Activated naive CD4-positive, alpha-beta T cell treated with anti-CD3 and anti-CD28 coated beads, Interleukin-2, amount 10 ng/mL, durations not matched to agents 7 days and 5 days (primary cell): ENCODE measurements at regions not wholly inside any gene's neighbourhood (a gene's known extent, or its start where the extent isn't known, plus 50 kb on each side); places are given as distances from the start of the nearest gene placed in this dataset.

ENCODE experiments used
- CTCF ChIA-PET: fragments of 350-600 bp; sonication (Branson Sonifier 250); formaldehyde crosslinking; loops from one replicate; lab custom pipeline; 2021; ENCODE audit warnings: antibody characterized with exemption; lab: Charles Lee
- DNase-seq: peaks from one replicate; pipeline ENCODE4 v3.0.0-alpha.2; 2020
- H3K27ac Mint-ChIP-seq: one replicate; pipeline ENCODE4 v1.8.0; 2021; ENCODE audit warnings: mild to moderate bottlenecking, moderate library complexity, mixed read lengths
- H3K27me3 Mint-ChIP-seq: one replicate; pipeline ENCODE4 v1.8.0; 2021; ENCODE audit warnings: mild to moderate bottlenecking, mixed read lengths
- H3K36me3 Mint-ChIP-seq: one replicate; pipeline ENCODE4 v1.8.0; 2021; ENCODE audit warnings: mixed read lengths
- H3K4me1 Mint-ChIP-seq: one replicate; pipeline ENCODE4 v1.8.0; 2021; ENCODE audit warnings: mixed read lengths
- H3K4me3 Mint-ChIP-seq: one replicate; pipeline ENCODE4 v1.8.0; 2021; ENCODE audit warnings: mild to moderate bottlenecking, moderate library complexity, mixed read lengths
- H3K9me3 Mint-ChIP-seq: one replicate; pipeline ENCODE4 v1.8.0; 2021; ENCODE audit warnings: mixed read lengths

GRCh38 chr6:91751526-91751925 lies 1164.7 kb upstream of the MAP3K7 start:
- CTCF ChIA-PET = no interaction called here
- Mint-ChIP-seq H3K4me1 (no peaks in the 10 kb centered on the region), H3K36me3 (no peaks in the 10 kb centered on the region), H3K4me3 (no peak overlapping the region), H3K9me3 (no peaks in the 10 kb centered on the region), H3K27ac (no peak overlapping the region), H3K27me3 (no peaks in the 10 kb centered on the region)
- no peak for DNase-seq

- Mint-ChIP-seq H3K9me3 (no peaks in the 10 kb centered on the region), H3K36me3 (no peaks in the 10 kb centered on the region), H3K27ac (no peak overlapping the region), H3K4me3 (no peak overlapping the region), H3K4me1 (no peaks in the 10 kb centered on the region), H3K27me3 (no peaks in the 10 kb centered on the region)
- DNase-seq = no peak
- CTCF ChIA-PET = interaction anchor here (0.7 kb wide), 1 partner anchor 16 kb away, joined by 5 read pairs; no protein-coding TSS in a partner anchor
These were observed 1157.7 kb upstream of the MAP3K7 start for GRCh38 chr6:91744566-91744965.

GRCh38 chr6:91743756-91744155 lies 1156.9 kb upstream of the MAP3K7 start:
- H3K27me3 Mint-ChIP-seq = no peaks in the 10 kb centered on the region
- DNase-seq = no peak
- CTCF ChIA-PET = interaction anchor here (0.7 kb wide), 1 partner anchor 15 kb away, joined by 5 read pairs; no protein-coding TSS in a partner anchor
- H3K27ac Mint-ChIP-seq = no peak overlapping the region
- H3K36me3 Mint-ChIP-seq = no peaks in the 10 kb centered on the region
- H3K9me3 Mint-ChIP-seq = no peaks in the 10 kb centered on the region
- no peaks in the 10 kb centered on the region for H3K4me1 Mint-ChIP-seq
- no peak overlapping the region for H3K4me3 Mint-ChIP-seq

- no peaks in the 10 kb centered on the region for H3K27me3 Mint-ChIP-seq
- no peak overlapping the region for H3K27ac Mint-ChIP-seq
- no peaks in the 10 kb centered on the region for H3K9me3 Mint-ChIP-seq
- no peak for DNase-seq
- H3K4me1 Mint-ChIP-seq = no peaks in the 10 kb centered on the region
- CTCF ChIA-PET = no interaction called here
- H3K36me3 Mint-ChIP-seq = no peaks in the 10 kb centered on the region
- no peak overlapping the region for H3K4me3 Mint-ChIP-seq
These were observed 1145.1 kb upstream of the MAP3K7 start for GRCh38 chr6:91731939-91732338.

GRCh38 chr6:91730710-91731109 lies 1143.8 kb upstream of the MAP3K7 start:
- Mint-ChIP-seq H3K9me3 (peaks cover 2% of the 10 kb centered on the region), H3K27me3 (no peaks in the 10 kb centered on the region), H3K4me1 (no peaks in the 10 kb centered on the region), H3K36me3 (no peaks in the 10 kb centered on the region), H3K4me3 (no peak overlapping the region), H3K27ac (no peak overlapping the region)
- CTCF ChIA-PET = interaction anchor here (0.7 kb wide), 1 partner anchor 74 kb away, joined by 3 read pairs; no protein-coding TSS in a partner anchor
- DNase-seq = no peak

GRCh38 chr6:91720324-91720723 lies 1133.5 kb upstream of the MAP3K7 start:
- DNase-seq = no peak
- CTCF ChIA-PET = no interaction called here
- Mint-ChIP-seq H3K27ac (no peak overlapping the region), H3K4me1 (no peaks in the 10 kb centered on the region), H3K9me3 (peaks cover 2% of the 10 kb centered on the region), H3K4me3 (no peak overlapping the region), H3K36me3 (no peaks in the 10 kb centered on the region), H3K27me3 (no peaks in the 10 kb centered on the region)

- peaks cover 2% of the 10 kb centered on the region for H3K9me3 Mint-ChIP-seq
- H3K4me1 Mint-ChIP-seq = no peaks in the 10 kb centered on the region
- CTCF ChIA-PET = no interaction called here
- no peak overlapping the region for H3K4me3 Mint-ChIP-seq
- no peak overlapping the region for H3K27ac Mint-ChIP-seq
- no peak for DNase-seq
- no peaks in the 10 kb centered on the region for H3K36me3 Mint-ChIP-seq
- no peaks in the 10 kb centered on the region for H3K27me3 Mint-ChIP-seq
These were observed 1132.5 kb upstream of the MAP3K7 start for GRCh38 chr6:91719414-91719813.

GRCh38 chr6:91718198-91718597 lies 1131.3 kb upstream of the MAP3K7 start:
- Mint-ChIP-seq H3K27ac (no peak overlapping the region), H3K27me3 (no peaks in the 10 kb centered on the region), H3K9me3 (peaks cover 2% of the 10 kb centered on the region), H3K4me1 (no peaks in the 10 kb centered on the region), H3K36me3 (no peaks in the 10 kb centered on the region), H3K4me3 (no peak overlapping the region)
- no peak for DNase-seq
- CTCF ChIA-PET = no interaction called here

- Mint-ChIP-seq H3K27ac (no peak overlapping the region), H3K36me3 (no peaks in the 10 kb centered on the region), H3K9me3 (peaks cover 2% of the 10 kb centered on the region), H3K4me3 (no peak overlapping the region), H3K27me3 (no peaks in the 10 kb centered on the region), H3K4me1 (no peaks in the 10 kb centered on the region)
- CTCF ChIA-PET = no interaction called here
- no peak for DNase-seq
These were observed 1130.2 kb upstream of the MAP3K7 start for GRCh38 chr6:91717094-91717493.

- CTCF ChIA-PET = no interaction called here
- Mint-ChIP-seq H3K4me1 (no peaks in the 10 kb centered on the region), H3K36me3 (no peaks in the 10 kb centered on the region), H3K4me3 (no peak overlapping the region), H3K9me3 (peaks cover 2% of the 10 kb centered on the region), H3K27ac (no peak overlapping the region), H3K27me3 (no peaks in the 10 kb centered on the region)
- no peak for DNase-seq
These were observed 1129.5 kb upstream of the MAP3K7 start for GRCh38 chr6:91716361-91716760.

GRCh38 chr6:91715171-91715805 lies 1128.4 kb upstream of the MAP3K7 start:
- H3K4me1 Mint-ChIP-seq = no peaks in the 10 kb centered on the region
- peaks cover 2% of the 10 kb centered on the region for H3K9me3 Mint-ChIP-seq
- H3K27me3 Mint-ChIP-seq = no peaks in the 10 kb centered on the region
- no peak overlapping the region for H3K27ac Mint-ChIP-seq
- CTCF ChIA-PET = no interaction called here
- DNase-seq = no peak
- H3K36me3 Mint-ChIP-seq = no peaks in the 10 kb centered on the region
- no peak overlapping the region for H3K4me3 Mint-ChIP-seq

GRCh38 chr6:91713911-91714310 lies 1127.0 kb upstream of the MAP3K7 start:
- Mint-ChIP-seq H3K4me1 (no peaks in the 10 kb centered on the region), H3K36me3 (no peaks in the 10 kb centered on the region)

GRCh38 chr6:91711518-91711917 lies 1124.6 kb upstream of the MAP3K7 start:
- H3K27ac Mint-ChIP-seq = no peak overlapping the region

More at GRCh38 chr6:91713911-91714310, 1127.0 kb upstream of the MAP3K7 start:
- peaks cover 2% of the 10 kb centered on the region for H3K9me3 Mint-ChIP-seq
- no peaks in the 10 kb centered on the region for H3K27me3 Mint-ChIP-seq
- H3K27ac Mint-ChIP-seq = no peak overlapping the region
- H3K4me3 Mint-ChIP-seq = no peak overlapping the region
- CTCF ChIA-PET = no interaction called here
- DNase-seq = no peak

GRCh38 chr6:91710342-91710741 lies 1123.5 kb upstream of the MAP3K7 start:
- Mint-ChIP-seq H3K36me3 (no peaks in the 10 kb centered on the region), H3K9me3 (no peaks in the 10 kb centered on the region), H3K4me1 (no peaks in the 10 kb centered on the region), H3K27ac (no peak overlapping the region), H3K27me3 (no peaks in the 10 kb centered on the region), H3K4me3 (no peak overlapping the region)
- CTCF ChIA-PET = no interaction called here
- DNase-seq = no peak

More at GRCh38 chr6:91711518-91711917, 1124.6 kb upstream of the MAP3K7 start:
- H3K4me3 Mint-ChIP-seq = no peak overlapping the region
- no peaks in the 10 kb centered on the region for H3K36me3 Mint-ChIP-seq
- H3K4me1 Mint-ChIP-seq = no peaks in the 10 kb centered on the region
- DNase-seq = no peak
- CTCF ChIA-PET = no interaction called here
- peaks cover 2% of the 10 kb centered on the region for H3K9me3 Mint-ChIP-seq
- H3K27me3 Mint-ChIP-seq = no peaks in the 10 kb centered on the region

- CTCF ChIA-PET = no interaction called here
- Mint-ChIP-seq H3K36me3 (no peaks in the 10 kb centered on the region), H3K4me1 (no peaks in the 10 kb centered on the region), H3K27me3 (no peaks in the 10 kb centered on the region), H3K4me3 (no peak overlapping the region), H3K27ac (no peak overlapping the region), H3K9me3 (no peaks in the 10 kb centered on the region)
- DNase-seq = no peak
These were observed 1121.7 kb upstream of the MAP3K7 start for GRCh38 chr6:91708534-91708933.
